H1 (cell line): ENCODE measurements at regions not wholly inside any gene's neighbourhood (a gene's known extent, or its start where the extent isn't known, plus 50 kb on each side); places are given as distances from the start of the nearest gene placed in this dataset.

Source experiments
- CTCF ChIA-PET: fragments of 300-600 bp; sonication (Branson Sonifier 250); formaldehyde crosslinking; loops from one replicate; lab custom pipeline; 2021; ENCODE audit not compliant: partially characterized antibody; lab: Charles Lee
- POLR2A ChIA-PET: fragments of 300-600 bp; sonication (Branson Sonifier 250); formaldehyde crosslinking; loops from one replicate; lab custom pipeline; 2021; ENCODE audit warnings: inconsistent platforms; ENCODE audit not compliant: partially characterized antibody; lab: Charles Lee
- DNase-seq, 2 experiments: peaks; one replicate each; pipeline versions ENCODE4 v3.0.0 to v3.0.0-alpha.2; 2010 to 2022; ENCODE audit warnings: low spot score in 2 of 2, low read depth in 1 of 2, mixed read lengths in 1 of 2
- FAIRE-seq: peaks from 2 replicates; lab custom pipeline; 2011; peaks lifted over from hg19 to GRCh38; lab: Jason Lieb, UNC
- H2AFZ ChIP-seq: 2 replicates; pipeline ENCODE4 v1.8.1; 2012; ENCODE audit warnings: low read length, inconsistent platforms
- H2AK5ac ChIP-seq: 2 replicates; pipeline ENCODE4 v1.6.1; 2013; ENCODE audit warnings: low read depth, low read length
- H2BK120ac ChIP-seq: replicated peaks from 2 replicates; pipeline ENCODE3; 2013; ENCODE audit warnings: low read depth, low read length, inconsistent platforms
- H2BK12ac ChIP-seq: 2 replicates; pipeline ENCODE4 v1.6.1; 2013; ENCODE audit warnings: low read depth, low read length
- H2BK15ac ChIP-seq: 2 replicates; pipeline ENCODE4 v1.6.1; 2013; ENCODE audit warnings: low read length
- H2BK20ac ChIP-seq: 2 replicates; pipeline ENCODE4 v1.6.1; 2013; ENCODE audit warnings: low read length
- H2BK5ac ChIP-seq: 2 replicates; pipeline ENCODE4 v1.6.1; 2013; ENCODE audit warnings: low read depth, low read length
- H3K14ac ChIP-seq: 2 replicates; pipeline ENCODE4 v1.6.1; 2013; ENCODE audit warnings: inconsistent platforms; ENCODE audit not compliant: insufficient read length
- H3K18ac ChIP-seq: 2 replicates; pipeline ENCODE4 v1.6.1; 2013; ENCODE audit warnings: low read length; ENCODE audit errors: extremely low read depth
- H3K23ac ChIP-seq: 2 replicates; pipeline ENCODE4 v1.6.1; 2013; ENCODE audit warnings: inconsistent platforms; ENCODE audit not compliant: insufficient read length
- H3K23me2 ChIP-seq: 2 replicates; pipeline ENCODE4 v1.6.1; 2013; ENCODE audit warnings: low read depth, low read length
- H3K27ac ChIP-seq: 2 replicates; pipeline ENCODE4 v1.6.1; 2011; ENCODE audit warnings: low read depth, low read length, inconsistent platforms
- H3K27me3 ChIP-seq, 4 experiments: replicated peaks in 1 of 4; 1 replicate in 1 of 4; 2 replicates in 3 of 4; pipeline versions ENCODE4 v1.6.1 to v1.8.1; 2011 to 2013; ENCODE audit warnings: low read length in 3 of 4, mild to moderate bottlenecking in 3 of 4, inconsistent platforms in 2 of 4, mixed read lengths in 2 of 4, moderate library complexity in 1 of 4; ENCODE audit not compliant: control insufficient read depth in 3 of 4, insufficient read depth in 3 of 4; ENCODE audit errors: extremely low read depth in 1 of 4
- H3K36me3 ChIP-seq, 4 experiments: 2 replicates each; pipeline versions ENCODE4 v1.6.1 to v1.8.1; 2011 to 2013; ENCODE audit warnings: mild to moderate bottlenecking in 4 of 4, low read length in 3 of 4, moderate library complexity in 2 of 4, control low read depth in 1 of 4, inconsistent platforms in 1 of 4; ENCODE audit not compliant: insufficient read depth in 4 of 4, control insufficient read depth in 2 of 4
- H3K4ac ChIP-seq: replicated peaks from 2 replicates; pipeline ENCODE3; 2013; ENCODE audit warnings: low read length, low read depth, mixed read lengths, inconsistent platforms; ENCODE audit not compliant: insufficient read length
- H3K4me1 ChIP-seq, 4 experiments: replicated peaks in 1 of 4; 1 replicate in 1 of 4; 2 replicates in 3 of 4; pipeline versions ENCODE4 v1.6.1 to v1.8.1; 2011 to 2013; ENCODE audit warnings: low read length in 3 of 4, inconsistent platforms in 2 of 4, mixed read lengths in 1 of 4; ENCODE audit not compliant: insufficient read depth in 4 of 4, control insufficient read depth in 3 of 4
- H3K4me2 ChIP-seq, 2 experiments: 2 replicates each; pipeline versions ENCODE4 v1.6.1 to v1.8.1; 2011 to 2013; ENCODE audit warnings: low read depth in 2 of 2, low read length in 2 of 2, control low read depth in 1 of 2, inconsistent platforms in 1 of 2, mild to moderate bottlenecking in 1 of 2; ENCODE audit not compliant: insufficient read depth in 1 of 2
- H3K4me3 ChIP-seq, 4 experiments: fragments of 200-600, 300-600 bp in 1 of 4; sonication (generic), shearing (Covaris generic), sonication (Bioruptor Twin) in 1 of 4; 2 replicates each; pipeline versions ENCODE4 v1.5.1 to v1.8.1; 2011 to 2016; ENCODE audit warnings: low read length in 4 of 4, low read depth in 3 of 4, control low read depth in 2 of 4, inconsistent platforms in 2 of 4, mild to moderate bottlenecking in 2 of 4, mixed read lengths in 1 of 4, moderate library complexity in 1 of 4; ENCODE audit not compliant: insufficient read depth in 2 of 4; ENCODE audit errors: extremely low read depth in 1 of 4
- H3K56ac ChIP-seq: replicated peaks from 2 replicates; pipeline ENCODE3; 2013; ENCODE audit warnings: low read depth, mild to moderate bottlenecking, mixed read lengths, low read length, inconsistent platforms; ENCODE audit not compliant: insufficient read length
- H3K79me1 ChIP-seq: 2 replicates; pipeline ENCODE4 v1.6.1; 2013; ENCODE audit warnings: low read depth, low read length, control low read depth
- H3K79me2 ChIP-seq, 2 experiments: 2 replicates each; pipeline versions ENCODE4 v1.6.1 to v1.8.1; 2012 to 2013; ENCODE audit warnings: low read length in 2 of 2, mild to moderate bottlenecking in 2 of 2, inconsistent platforms in 1 of 2; ENCODE audit not compliant: insufficient read depth in 2 of 2, control insufficient read depth in 1 of 2
- H3K9ac ChIP-seq, 4 experiments: replicated peaks in 1 of 4; 1 replicate in 1 of 4; 2 replicates in 3 of 4; pipeline versions ENCODE4 v1.6.1 to v1.8.1; 2011 to 2013; ENCODE audit warnings: low read depth in 3 of 4, low read length in 3 of 4, control low read depth in 2 of 4, mild to moderate bottlenecking in 2 of 4, moderate library complexity in 2 of 4, inconsistent platforms in 1 of 4; ENCODE audit errors: extremely low read depth in 1 of 4
- H3K9me3 ChIP-seq, 2 experiments: 2 replicates each; pipeline versions ENCODE4 v1.6.1 to v1.8.1; 2012 to 2013; ENCODE audit warnings: mild to moderate bottlenecking in 2 of 2, moderate library complexity in 2 of 2, control low read depth in 1 of 2, inconsistent platforms in 1 of 2, low read depth in 1 of 2, low read length in 1 of 2, mixed read lengths in 1 of 2; ENCODE audit not compliant: insufficient read depth in 2 of 2
- H4K20me1 ChIP-seq, 2 experiments: replicated peaks in 1 of 2; 2 replicates each; pipeline versions ENCODE3 to v1.8.1; 2011 to 2013; ENCODE audit warnings: inconsistent platforms in 2 of 2, low read length in 2 of 2, mild to moderate bottlenecking in 1 of 2; ENCODE audit not compliant: insufficient read depth in 2 of 2, control insufficient read depth in 1 of 2
- H4K5ac ChIP-seq: 2 replicates; pipeline ENCODE4 v1.6.1; 2013; ENCODE audit warnings: low read length, low read depth, mixed read lengths, inconsistent platforms; ENCODE audit not compliant: insufficient read length
- H4K8ac ChIP-seq: 2 replicates; pipeline ENCODE4 v1.8.0; 2013; ENCODE audit warnings: mild to moderate bottlenecking, moderate library complexity, low read length, inconsistent platforms; ENCODE audit not compliant: insufficient read depth; ENCODE audit errors: extremely low read depth
- H4K91ac ChIP-seq: replicated peaks from 2 replicates; pipeline ENCODE3; 2013; ENCODE audit warnings: low read length, mixed read lengths, inconsistent platforms; ENCODE audit not compliant: insufficient read length
- ATF2 ChIP-seq: IDR thresholded peaks from 2 replicates; pipeline ENCODE4 v1.6.1; 2012; ENCODE audit warnings: low read length, inconsistent platforms
- CEBPB ChIP-seq: IDR thresholded peaks from 2 replicates; pipeline ENCODE4 v1.6.1; 2012; ENCODE audit warnings: low read depth, low read length
- HDAC2 ChIP-seq, 2 experiments: fragments of 300-600 bp in 1 of 2; sonication (generic) in 1 of 2; IDR thresholded peaks; 2 replicates each; pipeline ENCODE4 v1.6.1; 2011 to 2012; ENCODE audit warnings: low read depth in 2 of 2, low read length in 2 of 2, mild to moderate bottlenecking in 2 of 2, moderate library complexity in 2 of 2, borderline replicate concordance in 1 of 2, inconsistent platforms in 1 of 2
- NANOG ChIP-seq: IDR thresholded peaks from 2 replicates; pipeline ENCODE4 v1.6.1; 2011; ENCODE audit warnings: low read length, low read depth, mild to moderate bottlenecking, inconsistent platforms; ENCODE audit not compliant: insufficient read depth, poor library complexity, severe bottlenecking
- PHF8 ChIP-seq: fragments of 200-600 bp; sonication (generic); conservative IDR thresholded peaks from 2 replicates; pipeline ENCODE4 v1.7.1; 2012; ENCODE audit warnings: low read depth, mild to moderate bottlenecking, inconsistent platforms, low read length, moderate library complexity
- RAD21 ChIP-seq, 2 experiments: IDR thresholded peaks in 1 of 2; conservative IDR thresholded peaks in 1 of 2; 2 replicates each; pipeline ENCODE4 v1.6.1; 2011; ENCODE audit warnings: low read depth in 2 of 2, low read length in 2 of 2, improper control_type of control experiment in 1 of 2, inconsistent platforms in 1 of 2, mild to moderate bottlenecking in 1 of 2, moderate library complexity in 1 of 2
- SP4 ChIP-seq: IDR thresholded peaks from 2 replicates; pipeline ENCODE4 v1.6.1; 2012; ENCODE audit warnings: low read length, inconsistent platforms
- TAF1 ChIP-seq: IDR thresholded peaks from 2 replicates; pipeline ENCODE4 v1.6.1; 2011; ENCODE audit warnings: mild to moderate bottlenecking, low read depth, low read length

- Histone ChIP-seq H3K9me3 (no peaks in the 10 kb centered on the region), H3K4ac (no peak overlapping the region), H2BK120ac (no peak overlapping the region), H3K79me1 (no peaks in the 10 kb centered on the region), H3K36me3 (no peaks in the 10 kb centered on the region)
- DNase-seq = no peak
- CTCF ChIA-PET = interaction anchor here (0.6 to 1.1 kb wide), 2 partner anchors 13 to 551 kb away, joined by 3 to 4 read pairs; no protein-coding TSS in a partner anchor
- no peak for TF ChIP-seq TAF1
- no peak for TF ChIP-seq NANOG
- no peak for TF ChIP-seq ATF2
- no peak for TF ChIP-seq SP4
- TF ChIP-seq PHF8 = no peak
- TF ChIP-seq CEBPB = no peak
- TF ChIP-seq HDAC2 (IDR thresholded peaks at IDR 0.05; ENCODE audit: borderline replicate concordance in 1 of 2, low read depth in 2 of 2, low read length in 2 of 2) = no peak
- TF ChIP-seq RAD21 (IDR thresholded peaks at IDR 0.05 in 1 of 2, conservative IDR thresholded peaks at IDR 0.05 in 1 of 2; ENCODE audit: low read depth in 2 of 2, low read length in 2 of 2) = no peak
- TF ChIP-seq, all 59 proteins: peak for 0
- no peak overlapping the region for H4K91ac ChIP-seq
- H3K18ac ChIP-seq = no peak overlapping the region
- no peak overlapping the region for H4K5ac ChIP-seq
- H3K14ac ChIP-seq = no peak overlapping the region
- H2AFZ ChIP-seq = no peak overlapping the region
- H3K23me2 ChIP-seq = no peaks in the 10 kb centered on the region
- no peak overlapping the region for H2BK5ac ChIP-seq
- no peak overlapping the region for H3K56ac ChIP-seq
- no peaks in the 10 kb centered on the region for H4K20me1 ChIP-seq
- no peak overlapping the region for H2BK20ac ChIP-seq
- H2BK12ac ChIP-seq = no peak overlapping the region
- no peak overlapping the region for H3K27ac ChIP-seq
- no peak for FAIRE-seq
- H3K27me3 ChIP-seq = no peaks in the 10 kb centered on the region
- POLR2A ChIA-PET = no interaction called here
- H2AK5ac ChIP-seq = no peak overlapping the region
- H4K8ac ChIP-seq = no peak overlapping the region
- H3K4me1 ChIP-seq = no peaks in the 10 kb centered on the region
- H3K23ac ChIP-seq = no peak overlapping the region
- H3K79me2 ChIP-seq = no peaks in the 10 kb centered on the region
- no peak overlapping the region for H3K4me2 ChIP-seq
- no peak overlapping the region for H2BK15ac ChIP-seq
- H3K4me3 ChIP-seq = no peak overlapping the region
- H3K9ac ChIP-seq = no peak overlapping the region
Observed at GRCh38 chr10:121064491-121064890, 213.3 kb downstream of the WDR11 start.
